ENCODE measurements at regions not wholly inside any gene's neighbourhood (a gene's known extent, or its start where the extent isn't known, plus 50 kb on each side); places are given as distances from the start of the nearest gene placed in this dataset.

- no peak for ATAC-seq
- H3K4me3 ChIP-seq, result no peak overlapping the region
- H3K36me3 ChIP-seq (replicated peaks in 1 of 2; ENCODE audit: insufficient read depth in 1 of 2, low read depth in 2 of 2), result no peaks in the 10 kb centered on the region
- no peaks in the 10 kb centered on the region for H3K4me1 ChIP-seq
- H3K27me3 ChIP-seq, result no peaks in the 10 kb centered on the region
- TF ChIP-seq, protein P1, sequence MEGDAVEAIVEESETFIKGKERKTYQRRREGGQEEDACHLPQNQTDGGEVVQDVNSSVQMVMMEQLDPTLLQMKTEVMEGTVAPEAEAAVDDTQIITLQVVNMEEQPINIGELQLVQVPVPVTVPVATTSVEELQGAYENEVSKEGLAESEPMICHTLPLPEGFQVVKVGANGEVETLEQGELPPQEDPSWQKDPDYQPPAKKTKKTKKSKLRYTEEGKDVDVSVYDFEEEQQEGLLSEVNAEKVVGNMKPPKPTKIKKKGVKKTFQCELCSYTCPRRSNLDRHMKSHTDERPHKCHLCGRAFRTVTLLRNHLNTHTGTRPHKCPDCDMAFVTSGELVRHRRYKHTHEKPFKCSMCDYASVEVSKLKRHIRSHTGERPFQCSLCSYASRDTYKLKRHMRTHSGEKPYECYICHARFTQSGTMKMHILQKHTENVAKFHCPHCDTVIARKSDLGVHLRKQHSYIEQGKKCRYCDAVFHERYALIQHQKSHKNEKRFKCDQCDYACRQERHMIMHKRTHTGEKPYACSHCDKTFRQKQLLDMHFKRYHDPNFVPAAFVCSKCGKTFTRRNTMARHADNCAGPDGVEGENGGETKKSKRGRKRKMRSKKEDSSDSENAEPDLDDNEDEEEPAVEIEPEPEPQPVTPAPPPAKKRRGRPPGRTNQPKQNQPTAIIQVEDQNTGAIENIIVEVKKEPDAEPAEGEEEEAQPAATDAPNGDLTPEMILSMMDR (IDR thresholded peaks at IDR 0.05), result no peak
- TF ChIP-seq POLR2A (IDR thresholded peaks at IDR 0.05), result no peak
- H3K27ac ChIP-seq, result no peak overlapping the region
- intact Hi-C loops (cut with DNase I), result no loop called here
- DNase-seq, result no peak
- peaks cover 0 to 4% (median 0%) of the 10 kb centered on the region in 3 donors for H3K9me3 ChIP-seq
These were observed 1290.3 kb upstream of the CDH9 start for GRCh38 chr5:28328681-28329080.

GRCh38 chr5:28324174-28324573 lies 1285.8 kb upstream of the CDH9 start:
- no peak for TF ChIP-seq POLR2A (IDR thresholded peaks at IDR 0.05)
- TF ChIP-seq, protein P1 (IDR thresholded peaks at IDR 0.05), result no peak
- intact Hi-C loops (cut with DNase I), result no loop called here
- H3K36me3 ChIP-seq (replicated peaks in 1 of 2; ENCODE audit: insufficient read depth in 1 of 2, low read depth in 2 of 2), result no peaks in the 10 kb centered on the region
- WGBS, 2 donors, result 42 to 50% methylated on average over 2 of the region's 2 CpGs
- no peak for ATAC-seq
- H3K27ac ChIP-seq, result no peak overlapping the region
- no peak for DNase-seq
- H3K4me1 ChIP-seq, result no peaks in the 10 kb centered on the region
- no peaks in the 10 kb centered on the region for H3K27me3 ChIP-seq
- no peak overlapping the region for H3K4me3 ChIP-seq
- no peaks in the 10 kb centered on the region for H3K9me3 ChIP-seq

DNA sequence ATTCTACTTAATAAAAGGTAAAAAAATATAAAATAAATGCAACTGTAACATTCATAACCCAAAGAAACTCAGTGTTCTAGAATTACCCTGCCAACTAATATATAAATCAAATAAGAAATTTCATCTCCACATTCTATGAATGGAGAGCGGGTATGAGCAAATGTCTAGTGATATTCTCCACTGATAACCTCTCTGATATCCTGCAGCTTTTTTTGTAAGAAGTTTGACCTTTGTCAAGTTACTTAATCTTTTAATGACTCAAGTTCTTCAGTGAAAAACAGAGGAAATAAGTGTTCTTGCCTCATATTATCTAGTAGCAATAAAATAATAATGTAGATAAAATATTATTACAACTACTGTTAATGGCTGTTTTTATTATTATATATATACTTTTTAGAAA lies 1275.6 kb upstream of the CDH9 start:
- intact Hi-C loops (cut with DNase I), result no loop called here
- 47 to 51% methylated on average over 1 of the region's 1 CpG for WGBS, 2 donors
- Histone ChIP-seq H3K27me3 (no peaks in the 10 kb centered on the region), H3K27ac (no peak overlapping the region), H3K36me3 (replicated peaks in 1 of 2; ENCODE audit: insufficient read depth in 1 of 2, low read depth in 2 of 2) (no peaks in the 10 kb centered on the region), H3K4me1 (no peaks in the 10 kb centered on the region), H3K9me3 (no peaks in the 10 kb centered on the region), H3K4me3 (no peak overlapping the region)
- no peak for DNase-seq
- no peak for TF ChIP-seq POLR2A (IDR thresholded peaks at IDR 0.05)
- TF ChIP-seq, protein P1 (IDR thresholded peaks at IDR 0.05), result no peak
- no peak for ATAC-seq

- intact Hi-C loops (cut with DNase I), result no loop called here
- WGBS, 2 donors, result 44 to 53% methylated on average over 2 of the region's 2 CpGs
These were observed 1275.0 kb upstream of the CDH9 start for GRCh38 chr5:28313321-28313951.

More at GRCh38 chr5:28313321-28313951, 1275.0 kb upstream of the CDH9 start:
- Histone ChIP-seq H3K27ac (no peak overlapping the region), H3K4me3 (no peak overlapping the region), H3K27me3 (no peaks in the 10 kb centered on the region), H3K4me1 (no peaks in the 10 kb centered on the region), H3K36me3 (replicated peaks in 1 of 2; ENCODE audit: insufficient read depth in 1 of 2, low read depth in 2 of 2) (no peaks in the 10 kb centered on the region), H3K9me3 (no peaks in the 10 kb centered on the region)
- no peak for DNase-seq
- TF ChIP-seq, protein P1 (IDR thresholded peaks at IDR 0.05), result no peak
- TF ChIP-seq POLR2A (IDR thresholded peaks at IDR 0.05), result no peak
- ATAC-seq, result no peak

Data from body of pancreas (tissue), 4 donors.